Ishikawa (cell line): ENCODE measurements at regions not wholly inside any gene's neighbourhood (a gene's known extent, or its start where the extent isn't known, plus 50 kb on each side); places are given as distances from the start of the nearest gene placed in this dataset.

Experiments
- CEBPB ChIP-seq: IDR thresholded peaks from 2 replicates; pipeline ENCODE4 v1.6.1; 2012
- CREB1 ChIP-seq: IDR thresholded peaks from 2 replicates; pipeline ENCODE4 v1.6.1; 2012; ENCODE audit warnings: low read depth
- EGR1 ChIP-seq: IDR thresholded peaks from 2 replicates; pipeline ENCODE4 v1.6.1; 2012
- EP300 ChIP-seq: IDR thresholded peaks from 2 replicates; pipeline ENCODE4 v1.6.1; 2012; ENCODE audit warnings: borderline replicate concordance
- FOXM1 ChIP-seq: IDR thresholded peaks from 2 replicates; pipeline ENCODE4 v1.6.1; 2012; ENCODE audit warnings: low read depth, borderline replicate concordance
- MAX ChIP-seq: IDR thresholded peaks from 2 replicates; pipeline ENCODE4 v1.6.1; 2012
- NFIC ChIP-seq: IDR thresholded peaks from 2 replicates; pipeline ENCODE4 v1.6.1; 2012
- RAD21 ChIP-seq: IDR thresholded peaks from 2 replicates; pipeline ENCODE4 v1.6.1; 2012; ENCODE audit warnings: low read depth
- REST ChIP-seq: IDR thresholded peaks from 2 replicates; pipeline ENCODE4 v1.6.1; 2012; ENCODE audit warnings: low read depth, mild to moderate bottlenecking
- TAF1 ChIP-seq: IDR thresholded peaks from 2 replicates; pipeline ENCODE4 v1.6.1; 2012; ENCODE audit warnings: low read depth, mild to moderate bottlenecking
- TCF12 ChIP-seq: IDR thresholded peaks from 2 replicates; pipeline ENCODE4 v1.6.1; 2012; ENCODE audit warnings: low read depth
- TEAD4 ChIP-seq: IDR thresholded peaks from 2 replicates; pipeline ENCODE4 v1.6.1; 2012
- USF1 ChIP-seq: IDR thresholded peaks from 2 replicates; pipeline ENCODE4 v1.6.1; 2012
- YY1 ChIP-seq: IDR thresholded peaks from 2 replicates; pipeline ENCODE4 v1.6.1; 2012; ENCODE audit warnings: low read depth
- ZBTB7A ChIP-seq: IDR thresholded peaks from 2 replicates; pipeline ENCODE4 v1.6.1; 2012; ENCODE audit warnings: low read depth

GRCh38 chr13:40058757-40059236 lies 403.3 kb downstream of the COG6 start:
- TF ChIP-seq TCF12 (no peak), YY1 (no peak), REST (no peak), CREB1 (no peak), TAF1 (no peak), CEBPB (no peak)

GRCh38 chr13:40059540-40060232 lies 404.2 kb downstream of the COG6 start:
- TF ChIP-seq EGR1: no peak
- no peak for TF ChIP-seq TAF1
- no peak for TF ChIP-seq RAD21
- TF ChIP-seq NFIC: no peak
- TF ChIP-seq YY1: no peak
- no peak for TF ChIP-seq USF1

GRCh38 chr13:40060296-40061007 lies 405.0 kb downstream of the COG6 start:
- TF ChIP-seq USF1 (no peak), CREB1 (no peak), TCF12 (no peak), NFIC (no peak)

- TF ChIP-seq CREB1 (no peak), TEAD4 (no peak), EGR1 (no peak), YY1 (no peak)
Measured at GRCh38 chr13:40061466-40062450, 406.3 kb downstream of the COG6 start.

GRCh38 chr13:40063278-40063698 lies 407.8 kb downstream of the COG6 start:
- TF ChIP-seq REST (no peak), CREB1 (no peak), TEAD4 (no peak), EGR1 (no peak), ZBTB7A (no peak), EP300 (no peak), RAD21 (no peak), MAX (no peak), FOXM1 (no peak), NFIC (no peak), YY1 (no peak), TCF12 (no peak), CEBPB (no peak), TAF1 (no peak), USF1 (no peak)
